Transverse colon (tissue), 4 donors: ENCODE measurements at regions not wholly inside any gene's neighbourhood (a gene's known extent, or its start where the extent isn't known, plus 50 kb on each side); places are given as distances from the start of the nearest gene placed in this dataset.

Experiments used
- DNase-seq: peaks from one replicate; pipeline ENCODE4 v3.0.0-alpha.2; 2019
- H3K27ac ChIP-seq, 4 donors: fragments of 200-600 bp; sonication (generic); 2 replicates each; pipeline ENCODE4 v1.5.1; 2016 to 2018; ENCODE audit warnings: inconsistent platforms in 4 of 4
- H3K27me3 ChIP-seq: fragments of 200-600 bp; sonication (generic); 2 replicates; pipeline ENCODE4 v1.5.1; 2017; ENCODE audit warnings: inconsistent platforms
- H3K36me3 ChIP-seq, 4 donors: fragments of 200-600 bp; sonication (generic); 2 replicates each; pipeline ENCODE4 v1.5.1; 2017 to 2019; ENCODE audit warnings: inconsistent platforms in 4 of 4
- H3K4me1 ChIP-seq, 4 donors: fragments of 200-600 bp; sonication (generic); 2 replicates each; pipeline ENCODE4 v1.5.1; 2017 to 2020; ENCODE audit warnings: inconsistent platforms in 4 of 4
- H3K4me3 ChIP-seq, 4 donors: fragments of 200-600 bp; sonication (generic); 1 replicate in 1 of 4; 2 replicates in 3 of 4; pipeline versions ENCODE4 v1.5.1 to v1.6.1; 2017 to 2019; ENCODE audit warnings: inconsistent platforms in 4 of 4
- H3K9me3 ChIP-seq, 2 donors: fragments of 200-600 bp; sonication (generic); 2 replicates each; pipeline ENCODE4 v1.5.1; 2017 to 2019; ENCODE audit warnings: inconsistent platforms in 2 of 2
- EP300 ChIP-seq: sonication (generic); formaldehyde crosslinking; IDR thresholded peaks from one replicate; pipeline ENCODE4 v1.6.1; 2017; ENCODE audit warnings: antibody characterized with exemption, low read depth
- POLR2A ChIP-seq: fragments of 450-650 bp; IDR thresholded peaks from one replicate; pipeline ENCODE4 v1.6.1; 2016; ENCODE audit warnings: antibody characterized with exemption, mild to moderate bottlenecking, moderate library complexity
- POLR2AphosphoS5 ChIP-seq, 3 donors: sonication (generic); formaldehyde crosslinking; IDR thresholded peaks; one replicate each; pipeline ENCODE4 v1.6.1; 2016; ENCODE audit warnings: antibody characterized with exemption in 3 of 3
- WGBS, 2 donors: methylation state at CpG; one replicate each; pipeline ENCODE4 v1.1.5; 2018; ENCODE audit warnings: low coverage in 1 of 2; 5-methylcytosine and 5-hydroxymethylcytosine counted together
- in situ Hi-C, 4 donors: fragments of 200-750 bp; cut with MboI; loops; one replicate each; pipeline versions ENCODE4 v1.15.0 to v1.15.1; 2017; ENCODE audit warnings: low sequenced_read_pairs in 3 of 4, low pct_ligation_motif_present in 1 of 4, low pct_unique_long_range_greater_than_20kb in 1 of 4
- intact Hi-C: fragments of 100-400 bp; cut with DNase I; formaldehyde crosslinking; loops from one replicate; pipeline ENCODE4 v1.15.1; 2023; ENCODE audit warnings: low total_unique reads
- TF ChIP-seq, protein P1 (sequence below), 5 experiments: fragments of 200-600 bp in 3 of 5; fragments of 450-650 bp in 2 of 5; sonication (generic) in 3 of 5; IDR thresholded peaks; 1 replicate in 2 of 5; 2 replicates in 3 of 5; pipeline ENCODE4 v1.5.1; 2016 to 2017; ENCODE audit warnings: antibody characterized with exemption in 5 of 5, inconsistent platforms in 3 of 5, mild to moderate bottlenecking in 2 of 5, moderate library complexity in 1 of 5

DNA sequence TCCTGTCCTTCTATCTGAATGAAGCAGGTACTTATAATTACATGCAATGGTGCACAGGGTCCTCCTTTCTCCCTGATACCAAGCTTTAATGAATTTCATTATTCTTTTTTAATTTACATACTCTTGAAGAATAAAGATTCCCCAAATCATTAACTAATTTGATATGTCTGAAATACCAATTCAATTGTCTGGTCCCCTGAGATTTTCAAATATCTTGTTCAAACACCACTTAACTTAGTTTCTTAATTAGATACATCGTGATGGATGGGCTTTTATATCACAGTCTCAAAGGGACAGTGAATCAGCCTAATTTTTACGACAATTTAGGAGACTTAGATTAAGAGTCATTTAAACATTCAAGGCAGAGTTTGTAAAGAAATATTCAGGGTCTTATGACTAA lies 1054.6 kb downstream of the PLA2G4A start:
- intact Hi-C loops (no loop called here), in situ Hi-C loops (no loop called here)

GRCh38 chr1:187891993-187892682 lies 1063.4 kb downstream of the PLA2G4A start:
- Histone ChIP-seq H3K4me1 (no peaks in the 10 kb centered on the region), H3K4me3 (no peak overlapping the region), H3K27ac (no peak overlapping the region), H3K27me3 (no peaks in the 10 kb centered on the region), H3K36me3 (no peaks in the 10 kb centered on the region), H3K9me3 (no peaks in the 10 kb centered on the region)
- 42 to 56% methylated on average over 3 to 4 of the region's 4 CpGs for WGBS, 2 donors
- TF ChIP-seq EP300 (no peak), POLR2A (no peak), POLR2AphosphoS5 (IDR thresholded peaks at IDR 0.05) (no peak)
- TF ChIP-seq, protein P1, sequence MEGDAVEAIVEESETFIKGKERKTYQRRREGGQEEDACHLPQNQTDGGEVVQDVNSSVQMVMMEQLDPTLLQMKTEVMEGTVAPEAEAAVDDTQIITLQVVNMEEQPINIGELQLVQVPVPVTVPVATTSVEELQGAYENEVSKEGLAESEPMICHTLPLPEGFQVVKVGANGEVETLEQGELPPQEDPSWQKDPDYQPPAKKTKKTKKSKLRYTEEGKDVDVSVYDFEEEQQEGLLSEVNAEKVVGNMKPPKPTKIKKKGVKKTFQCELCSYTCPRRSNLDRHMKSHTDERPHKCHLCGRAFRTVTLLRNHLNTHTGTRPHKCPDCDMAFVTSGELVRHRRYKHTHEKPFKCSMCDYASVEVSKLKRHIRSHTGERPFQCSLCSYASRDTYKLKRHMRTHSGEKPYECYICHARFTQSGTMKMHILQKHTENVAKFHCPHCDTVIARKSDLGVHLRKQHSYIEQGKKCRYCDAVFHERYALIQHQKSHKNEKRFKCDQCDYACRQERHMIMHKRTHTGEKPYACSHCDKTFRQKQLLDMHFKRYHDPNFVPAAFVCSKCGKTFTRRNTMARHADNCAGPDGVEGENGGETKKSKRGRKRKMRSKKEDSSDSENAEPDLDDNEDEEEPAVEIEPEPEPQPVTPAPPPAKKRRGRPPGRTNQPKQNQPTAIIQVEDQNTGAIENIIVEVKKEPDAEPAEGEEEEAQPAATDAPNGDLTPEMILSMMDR (IDR thresholded peaks at IDR 0.05): no peak
- intact Hi-C loops (no loop called here), in situ Hi-C loops (no loop called here)
- no peak for DNase-seq

More for the DNA sequence above, 1054.6 kb downstream of the PLA2G4A start:
- no peak for DNase-seq
- H3K36me3 ChIP-seq: no peaks in the 10 kb centered on the region
- 71 to 74% methylated on average over 2 of the region's 2 CpGs for whole genome bisulfite sequencing, 2 donors
- no peak overlapping the region for H3K27ac ChIP-seq
- TF ChIP-seq, protein P1 (IDR thresholded peaks at IDR 0.05): no peak
- TF ChIP-seq POLR2AphosphoS5 (IDR thresholded peaks at IDR 0.05) (no peak), POLR2A (no peak), EP300 (no peak)
- H3K4me1 ChIP-seq: no peaks in the 10 kb centered on the region
- no peaks in the 10 kb centered on the region for H3K9me3 ChIP-seq
- no peaks in the 10 kb centered on the region for H3K27me3 ChIP-seq
- H3K4me3 ChIP-seq: no peak overlapping the region

DNA sequence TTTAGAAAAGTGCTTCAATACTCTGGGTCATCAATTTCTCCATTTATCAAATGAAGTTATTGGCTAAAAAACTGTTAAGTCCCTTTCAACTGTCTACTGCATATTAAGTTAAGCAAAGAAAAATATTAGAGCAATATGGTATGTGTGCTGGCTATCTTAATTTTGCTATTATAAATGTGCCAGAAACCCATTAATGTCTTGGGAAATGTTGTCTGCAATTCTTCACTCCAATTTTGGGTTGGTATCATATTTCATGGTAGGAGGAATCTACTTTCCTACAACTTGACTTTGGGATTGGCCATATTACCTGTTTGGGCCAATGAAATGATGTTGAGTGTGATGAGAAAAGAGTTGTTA lies 1063.9 kb downstream of the PLA2G4A start:
- Histone ChIP-seq H3K4me3 (no peak overlapping the region), H3K27ac (no peak overlapping the region), H3K9me3 (no peaks in the 10 kb centered on the region), H3K4me1 (no peaks in the 10 kb centered on the region), H3K27me3 (no peaks in the 10 kb centered on the region), H3K36me3 (no peaks in the 10 kb centered on the region)
- TF ChIP-seq POLR2AphosphoS5 (IDR thresholded peaks at IDR 0.05) (no peak), EP300 (no peak), POLR2A (no peak)
- TF ChIP-seq, protein P1 (IDR thresholded peaks at IDR 0.05): no peak
- intact Hi-C loops (no loop called here), in situ Hi-C loops (no loop called here)
- no peak for DNase-seq

DNA sequence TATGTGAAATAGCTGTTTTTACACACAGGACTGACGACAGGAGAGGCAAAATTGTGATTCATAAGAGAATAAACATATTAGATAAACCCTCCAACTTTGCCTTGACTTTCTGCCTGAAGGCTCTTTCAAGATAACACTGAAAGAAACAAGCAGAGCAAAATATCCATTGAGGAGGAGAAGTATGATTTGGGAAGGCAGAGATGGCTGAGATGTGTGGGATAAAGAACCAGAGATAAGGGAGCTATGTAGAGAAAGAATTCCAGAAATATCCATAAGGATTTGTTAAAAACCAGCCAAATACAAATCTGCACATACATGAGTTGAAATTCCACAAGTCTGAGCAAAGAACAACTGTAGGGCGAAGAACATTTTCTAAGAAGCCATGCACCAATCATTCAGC lies 1064.7 kb downstream of the PLA2G4A start:
- Histone ChIP-seq H3K4me3 (no peak overlapping the region), H3K4me1 (no peaks in the 10 kb centered on the region), H3K9me3 (no peaks in the 10 kb centered on the region), H3K36me3 (no peaks in the 10 kb centered on the region), H3K27me3 (no peaks in the 10 kb centered on the region), H3K27ac (no peak overlapping the region)
- intact Hi-C loops: no loop called here
- in situ Hi-C loops: no loop called here
- WGBS, 2 donors: 54 to 59% methylated on average over 2 of the region's 2 CpGs
- TF ChIP-seq EP300 (no peak), POLR2AphosphoS5 (IDR thresholded peaks at IDR 0.05) (no peak), POLR2A (no peak)
- TF ChIP-seq, protein P1 (IDR thresholded peaks at IDR 0.05): no peak
- DNase-seq: no peak
